Kidney tubule cell (primary cell): ENCODE measurements at regions not wholly inside any gene's neighbourhood (a gene's known extent, or its start where the extent isn't known, plus 50 kb on each side); places are given as distances from the start of the nearest gene placed in this dataset.

Experiments used
- DNase-seq: peaks from one replicate; pipeline ENCODE4 v3.0.0-alpha.2; 2018; ENCODE audit warnings: low spot score

GRCh38 chr10:28926932-28927331 lies 249.6 kb downstream of the BAMBI start:
- DNase-seq, result no peak

- peak; percentile 72 for DNase-seq
Measured at GRCh38 chr10:28928484-28928883, 251.2 kb downstream of the BAMBI start.

GRCh38 chr10:28929942-28930341 lies 252.6 kb downstream of the BAMBI start:
- no peak for DNase-seq

- DNase-seq, result no peak
Measured at GRCh38 chr10:28930514-28931495, 253.5 kb downstream of the BAMBI start.

- no peak for DNase-seq
Measured at GRCh38 chr10:28935061-28935460, 257.7 kb downstream of the BAMBI start.

- no peak for DNase-seq
Measured at GRCh38 chr10:28937959-28938358, 260.6 kb downstream of the BAMBI start.

- peak; percentile 39 for DNase-seq
Measured at GRCh38 chr10:28938745-28939144, 261.4 kb downstream of the BAMBI start.

GRCh38 chr10:28939281-28940157 lies 262.2 kb downstream of the BAMBI start:
- DNase-seq, result peak; percentile 54

GRCh38 chr10:28940158-28940888 lies 263.0 kb downstream of the BAMBI start:
- no peak for DNase-seq

- no peak for DNase-seq
Measured at GRCh38 chr10:28942012-28942411, 264.7 kb downstream of the BAMBI start.

GRCh38 chr10:28945959-28946358 lies 268.6 kb downstream of the BAMBI start:
- no peak for DNase-seq

- DNase-seq, result peak; percentile 28
Measured at GRCh38 chr10:28946479-28946878, 269.2 kb downstream of the BAMBI start.

GRCh38 chr10:28947171-28947570 lies 269.9 kb downstream of the BAMBI start:
- DNase-seq, result no peak

- DNase-seq, result no peak
Measured at GRCh38 chr10:28948046-28948445, 270.7 kb downstream of the BAMBI start.

- DNase-seq, result peak; percentile 33
Measured at GRCh38 chr10:28949005-28950004, 272.0 kb downstream of the BAMBI start.

- no peak for DNase-seq
Measured at GRCh38 chr10:28951484-28951883, 274.2 kb downstream of the BAMBI start.

- DNase-seq, result peak; percentile 50
Measured at GRCh38 chr10:28952523-28952922, 275.2 kb downstream of the BAMBI start.

GRCh38 chr10:28954211-28954610 lies 276.9 kb downstream of the BAMBI start:
- DNase-seq, result peak; percentile 30

GRCh38 chr10:28958468-28958867 lies 281.1 kb downstream of the BAMBI start:
- no peak for DNase-seq

- peak; percentile 27 for DNase-seq
Measured at GRCh38 chr10:28959850-28960501, 282.7 kb downstream of the BAMBI start.
